Hepatocyte (in vitro differentiated cells): ENCODE measurements at regions not wholly inside any gene's neighbourhood (a gene's known extent, or its start where the extent isn't known, plus 50 kb on each side); places are given as distances from the start of the nearest gene placed in this dataset.

ENCODE experiments used
- DNase-seq: peaks from one replicate; pipeline ENCODE4 v3.0.0-alpha.2; 2016; ENCODE audit warnings: low spot score
- H2AFZ ChIP-seq: fragments of 200-600 bp; sonication (generic); 2 replicates; pipeline ENCODE4 v1.6.0; 2016; ENCODE audit warnings: antibody characterized with exemption, mild to moderate bottlenecking
- H3K27ac ChIP-seq: fragments of 200-600 bp; sonication (generic); 2 replicates; pipeline ENCODE4 v1.5.1; 2016; ENCODE audit warnings: mild to moderate bottlenecking
- H3K27me3 ChIP-seq: fragments of 200-600 bp; sonication (generic); 2 replicates; pipeline ENCODE4 v1.6.1; 2016
- H3K36me3 ChIP-seq: fragments of 200-600 bp; sonication (generic); replicated peaks from 2 replicates; pipeline ENCODE4 v1.5.1; 2016; ENCODE audit warnings: low read depth; ENCODE audit not compliant: insufficient read depth
- H3K4me1 ChIP-seq: fragments of 200-600 bp; sonication (generic); 2 replicates; pipeline ENCODE4 v1.5.1; 2016; ENCODE audit warnings: mild to moderate bottlenecking, moderate library complexity; ENCODE audit not compliant: insufficient read depth
- H3K4me2 ChIP-seq: fragments of 200-600 bp; sonication (generic); 2 replicates; pipeline ENCODE4 v1.6.0; 2016
- H3K4me3 ChIP-seq: fragments of 200-600 bp; sonication (generic); 2 replicates; pipeline ENCODE4 v1.5.1; 2016; ENCODE audit warnings: mild to moderate bottlenecking
- H3K79me2 ChIP-seq: fragments of 200-600 bp; sonication (generic); 2 replicates; pipeline ENCODE4 v1.6.0; 2017; ENCODE audit warnings: mild to moderate bottlenecking
- H3K9me2 ChIP-seq: fragments of 200-600 bp; sonication (generic); replicated peaks from 2 replicates; pipeline ENCODE4 v1.6.0; 2017; ENCODE audit warnings: mild to moderate bottlenecking; ENCODE audit not compliant: insufficient read depth
- H3K9me3 ChIP-seq: fragments of 200-600 bp; sonication (generic); 2 replicates; pipeline ENCODE4 v1.5.1; 2016; ENCODE audit warnings: low read depth, mild to moderate bottlenecking
- H4K20me1 ChIP-seq: fragments of 200-600 bp; sonication (generic); 2 replicates; pipeline ENCODE4 v1.6.0; 2016; ENCODE audit warnings: mild to moderate bottlenecking; ENCODE audit not compliant: insufficient read depth, poor library complexity, severe bottlenecking
- CTCF ChIP-seq: fragments of 200-600 bp; sonication (generic); IDR thresholded peaks from 2 replicates; pipeline ENCODE4 v1.5.1; 2016; ENCODE audit warnings: antibody characterized with exemption, mild to moderate bottlenecking; ENCODE audit not compliant: poor library complexity
- EZH2 ChIP-seq: fragments of 200-600 bp; sonication (generic); IDR thresholded peaks from 2 replicates; pipeline ENCODE4 v1.6.1; 2016; ENCODE audit warnings: antibody characterized with exemption, mild to moderate bottlenecking, borderline replicate concordance
- EZH2phosphoT487 ChIP-seq: fragments of 200-600 bp; sonication (generic); IDR thresholded peaks from one replicate; pipeline ENCODE4 v1.6.1; 2018; ENCODE audit warnings: antibody characterized with exemption, mild to moderate bottlenecking, low read depth, moderate library complexity; ENCODE audit not compliant: unreplicated experiment, severe bottlenecking
- WGBS: methylation state at CpG from one replicate; pipeline ENCODE4 v1.1.6; 2016; ENCODE audit warnings: low lambda C conversion rate; ENCODE audit errors: missing lambda C conversion rate; 5-methylcytosine and 5-hydroxymethylcytosine counted together

- H3K4me3 ChIP-seq, result no peak overlapping the region
- H3K4me1 ChIP-seq, result no peaks in the 10 kb centered on the region
- no peak overlapping the region for H2AFZ ChIP-seq
- H3K36me3 ChIP-seq, result no peaks in the 10 kb centered on the region
- WGBS, result 93% methylated on average over 3 of the region's 3 CpGs
- no peaks in the 10 kb centered on the region for H3K9me2 ChIP-seq
- H3K79me2 ChIP-seq, result no peaks in the 10 kb centered on the region
- no peaks in the 10 kb centered on the region for H4K20me1 ChIP-seq
- no peak overlapping the region for H3K4me2 ChIP-seq
- H3K27me3 ChIP-seq, result no peaks in the 10 kb centered on the region
- TF ChIP-seq EZH2phosphoT487 (no peak), CTCF (no peak)
- DNase-seq, result no peak
- H3K27ac ChIP-seq, result no peak overlapping the region
- H3K9me3 ChIP-seq, result no peaks in the 10 kb centered on the region
These were observed 187.9 kb upstream of the GRIN2B start for GRCh38 chr12:14169281-14169680.

- H2AFZ ChIP-seq, result no peak overlapping the region
- no peaks in the 10 kb centered on the region for H3K9me2 ChIP-seq
- no peaks in the 10 kb centered on the region for H4K20me1 ChIP-seq
- DNase-seq, result no peak
- WGBS, result 100% methylated on average over 3 of the region's 3 CpGs
- H3K9me3 ChIP-seq, result no peaks in the 10 kb centered on the region
- no peak overlapping the region for H3K4me3 ChIP-seq
- no peak overlapping the region for H3K27ac ChIP-seq
- H3K79me2 ChIP-seq, result no peaks in the 10 kb centered on the region
- H3K27me3 ChIP-seq, result no peaks in the 10 kb centered on the region
- TF ChIP-seq EZH2 (no peak), EZH2phosphoT487 (no peak), CTCF (no peak)
- H3K4me1 ChIP-seq, result no peaks in the 10 kb centered on the region
- H3K36me3 ChIP-seq, result no peaks in the 10 kb centered on the region
- H3K4me2 ChIP-seq, result no peak overlapping the region
These were observed 189.7 kb upstream of the GRIN2B start for GRCh38 chr12:14171106-14171505.

- TF ChIP-seq CTCF (no peak), EZH2phosphoT487 (no peak)
- Histone ChIP-seq H3K4me1 (no peaks in the 10 kb centered on the region), H3K27ac (no peak overlapping the region), H3K36me3 (no peaks in the 10 kb centered on the region), H3K9me3 (no peaks in the 10 kb centered on the region), H3K4me3 (no peak overlapping the region), H3K27me3 (no peaks in the 10 kb centered on the region), H3K79me2 (no peaks in the 10 kb centered on the region), H4K20me1 (no peaks in the 10 kb centered on the region), H3K9me2 (no peaks in the 10 kb centered on the region), H2AFZ (no peak overlapping the region), H3K4me2 (no peak overlapping the region)
- DNase-seq, result no peak
- 83% methylated on average over 2 of the region's 2 CpGs for WGBS
These were observed 190.3 kb upstream of the ATF7IP start for GRCh38 chr12:14175206-14175605.
